ENCODE measurements at regions not wholly inside any gene's neighbourhood (a gene's known extent, or its start where the extent isn't known, plus 50 kb on each side); places are given as distances from the start of the nearest gene placed in this dataset.
"Not testable (repeated sequence)": the region's sequence is repeated elsewhere in the genome, so short reads cannot be mapped to it uniquely, and the experiment has no call there.

- no peak for DNase-seq (ENCODE audit: low spot score)
These were observed 248.8 kb downstream of the RDH14 start for GRCh38 chr2:18311420-18312195.

GRCh38 chr2:18309627-18310026, 250.8 kb downstream of the RDH14 start:
- no peak for DNase-seq (ENCODE audit: low spot score)

- no peak for DNase-seq (ENCODE audit: low spot score)
These were observed 251.3 kb downstream of the RDH14 start for GRCh38 chr2:18309188-18309587.

- no peak for DNase-seq (ENCODE audit: low spot score)
These were observed 255.6 kb downstream of the RDH14 start for GRCh38 chr2:18304849-18305248.

GRCh38 chr2:18301421-18302139, 258.9 kb downstream of the RDH14 start:
- DNase-seq (ENCODE audit: low spot score): no peak

- DNase-seq (ENCODE audit: low spot score): no peak
These were observed 260.8 kb downstream of the RDH14 start for GRCh38 chr2:18299423-18300212.

- DNase-seq (ENCODE audit: low spot score): no peak
These were observed 262.9 kb downstream of the RDH14 start for GRCh38 chr2:18297534-18298058.

- DNase-seq (ENCODE audit: low spot score): no peak
These were observed 270.1 kb downstream of the RDH14 start for GRCh38 chr2:18290386-18290785.

GRCh38 chr2:18286897-18287296, 273.6 kb downstream of the RDH14 start:
- DNase-seq (ENCODE audit: low spot score): no peak

GRCh38 chr2:18284331-18284730, 276.1 kb downstream of the RDH14 start:
- DNase-seq (ENCODE audit: low spot score): no peak

- no peak for DNase-seq (ENCODE audit: low spot score)
These were observed 278.4 kb downstream of the RDH14 start for GRCh38 chr2:18282026-18282425.

- no peak for DNase-seq (ENCODE audit: low spot score)
These were observed 283.8 kb downstream of the RDH14 start for GRCh38 chr2:18276583-18277075.

- DNase-seq (ENCODE audit: low spot score): no peak
These were observed 287.2 kb downstream of the RDH14 start for GRCh38 chr2:18273205-18273604.

GRCh38 chr2:18272148-18272494, 288.3 kb downstream of the RDH14 start:
- no peak for DNase-seq (ENCODE audit: low spot score)

GRCh38 chr2:18271370-18272147, 288.9 kb downstream of the RDH14 start:
- no peak for DNase-seq (ENCODE audit: low spot score)

- no peak for DNase-seq (ENCODE audit: low spot score)
These were observed 292.1 kb downstream of the RDH14 start for GRCh38 chr2:18268400-18268799.

- no peak for DNase-seq (ENCODE audit: low spot score)
These were observed 293.0 kb downstream of the RDH14 start for GRCh38 chr2:18267501-18267900.

GRCh38 chr2:18266699-18267098, 293.8 kb downstream of the RDH14 start:
- not testable (repeated sequence) for DNase-seq (ENCODE audit: low spot score)

GRCh38 chr2:18265614-18266586, 294.6 kb downstream of the RDH14 start:
- no peak for DNase-seq (ENCODE audit: low spot score)

- DNase-seq (ENCODE audit: low spot score): no peak
These were observed 297.9 kb downstream of the RDH14 start for GRCh38 chr2:18262601-18263000.
